Karpas-422 (cell line): ENCODE measurements at regions not wholly inside any gene's neighbourhood (a gene's known extent, or its start where the extent isn't known, plus 50 kb on each side); places are given as distances from the start of the nearest gene placed in this dataset.

Experiments used
- DNase-seq: peaks from one replicate; pipeline ENCODE4 v3.0.0-alpha.2; 2015
- H2AFZ ChIP-seq: fragments of 200-600 bp; sonication (generic); 2 replicates; pipeline ENCODE4 v1.6.1; 2014; ENCODE audit warnings: antibody characterized with exemption, low read length, mixed read lengths
- H3K27ac ChIP-seq: fragments of 200-600 bp; sonication (generic); 2 replicates; pipeline ENCODE4 v1.5.1; 2014; ENCODE audit warnings: mild to moderate bottlenecking, low read length, moderate library complexity
- H3K27me3 ChIP-seq: fragments of 200-600 bp; sonication (generic); 2 replicates; pipeline ENCODE4 v1.6.1; 2014; ENCODE audit warnings: low read length, mixed read lengths
- H3K36me3 ChIP-seq: fragments of 200-600 bp; sonication (generic); 2 replicates; pipeline ENCODE4 v1.6.1; 2014; ENCODE audit warnings: low read length, mixed read lengths; ENCODE audit not compliant: insufficient read depth
- H3K4me1 ChIP-seq: fragments of 200-600 bp; sonication (generic); 2 replicates; pipeline ENCODE4 v1.6.1; 2014; ENCODE audit warnings: mild to moderate bottlenecking, low read length, mixed read lengths
- H3K4me2 ChIP-seq: fragments of 200-600 bp; sonication (generic); 2 replicates; pipeline ENCODE4 v1.6.1; 2014; ENCODE audit warnings: low read length, low read depth, mild to moderate bottlenecking; ENCODE audit not compliant: poor library complexity, severe bottlenecking
- H3K4me3 ChIP-seq: fragments of 200-600 bp; sonication (generic); 2 replicates; pipeline ENCODE4 v1.5.1; 2014; ENCODE audit warnings: mild to moderate bottlenecking, antibody characterized with exemption, low read length, mixed read lengths
- H3K79me2 ChIP-seq: fragments of 200-600 bp; sonication (generic); 2 replicates; pipeline ENCODE4 v1.6.1; 2014; ENCODE audit warnings: mild to moderate bottlenecking, low read length, mixed read lengths
- H3K9ac ChIP-seq: fragments of 200-600 bp; sonication (generic); 2 replicates; pipeline ENCODE4 v1.6.0; 2014; ENCODE audit warnings: low read length
- H3K9me2 ChIP-seq: fragments of 200-600 bp; sonication (generic), shearing (Covaris generic); replicated peaks from 2 replicates; pipeline ENCODE4 v1.6.0; 2014; ENCODE audit warnings: mild to moderate bottlenecking, low read length, moderate library complexity; ENCODE audit not compliant: insufficient read depth
- H3K9me3 ChIP-seq: fragments of 300-700, 200-600 bp; sonication (generic); 2 replicates; pipeline ENCODE4 v1.6.1; 2014; ENCODE audit warnings: low read length, mixed read lengths
- H4K20me1 ChIP-seq: fragments of 200-600 bp; sonication (generic); 2 replicates; pipeline ENCODE4 v1.6.1; 2014; ENCODE audit warnings: mild to moderate bottlenecking, antibody characterized with exemption, low read length, low read depth; ENCODE audit not compliant: insufficient read depth

DNA sequence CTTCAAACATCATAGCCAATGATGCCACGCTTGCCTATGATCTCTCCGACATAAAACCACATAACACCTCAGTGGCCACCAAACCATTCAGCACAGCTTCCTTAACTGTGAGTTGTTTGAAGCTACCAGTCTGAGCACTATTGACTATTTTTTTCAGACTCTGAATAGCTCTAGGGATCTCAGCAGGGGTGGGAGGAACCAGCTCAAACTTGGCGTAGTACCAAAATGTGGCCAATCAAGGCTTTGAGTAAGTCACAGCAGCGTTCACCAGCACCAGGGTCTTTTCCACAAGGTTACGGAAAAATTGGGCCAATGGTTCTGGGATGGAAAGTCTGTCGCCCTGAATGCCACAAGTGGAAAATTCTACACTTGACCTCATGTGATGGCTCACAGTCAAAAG, 70.6 kb downstream of the SMPDL3A start:
- Histone ChIP-seq H3K9me3 (no peaks in the 10 kb centered on the region), H3K79me2 (no peaks in the 10 kb centered on the region), H3K4me3 (no peak overlapping the region), H3K9me2 (no peaks in the 10 kb centered on the region), H3K4me2 (no peak overlapping the region), H3K4me1 (peaks cover 5% of the 10 kb centered on the region; the same call in 1 of the 2 replicates), H3K36me3 (no peaks in the 10 kb centered on the region), H3K9ac (no peak overlapping the region), H3K27ac (no peak overlapping the region), H3K27me3 (no peaks in the 10 kb centered on the region), H4K20me1 (no peaks in the 10 kb centered on the region), H2AFZ (no peak overlapping the region)
- no peak for DNase-seq

DNA sequence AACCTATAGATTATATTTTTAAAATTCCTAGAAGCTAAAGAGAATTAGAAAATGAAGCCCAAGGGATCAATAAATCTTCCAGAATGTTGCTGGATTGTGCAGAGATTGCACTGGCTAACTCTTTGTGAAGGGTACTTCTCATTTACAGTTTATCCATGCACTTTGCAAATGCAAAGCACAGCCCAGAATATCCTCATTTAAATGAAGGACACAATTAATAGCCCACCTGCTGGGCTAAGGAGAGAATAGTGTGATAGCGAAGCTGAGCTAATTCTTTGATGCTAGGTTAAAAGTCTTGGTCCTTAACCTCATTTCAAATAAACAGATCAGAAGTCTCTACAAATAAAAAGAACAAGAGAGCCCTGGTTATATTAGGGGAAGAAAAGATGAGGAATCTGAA, 72.5 kb downstream of the SMPDL3A start:
- Histone ChIP-seq H3K27me3 (no peaks in the 10 kb centered on the region), H3K9ac (no peak overlapping the region), H3K36me3 (no peaks in the 10 kb centered on the region), H3K9me2 (no peaks in the 10 kb centered on the region), H3K9me3 (no peaks in the 10 kb centered on the region), H3K4me2 (no peak overlapping the region), H3K79me2 (no peaks in the 10 kb centered on the region), H4K20me1 (no peaks in the 10 kb centered on the region), H3K4me1 (peaks cover 5% of the 10 kb centered on the region; the same call in 1 of the 2 replicates), H3K4me3 (no peak overlapping the region), H3K27ac (no peak overlapping the region), H2AFZ (no peak overlapping the region)
- DNase-seq = no peak

DNA sequence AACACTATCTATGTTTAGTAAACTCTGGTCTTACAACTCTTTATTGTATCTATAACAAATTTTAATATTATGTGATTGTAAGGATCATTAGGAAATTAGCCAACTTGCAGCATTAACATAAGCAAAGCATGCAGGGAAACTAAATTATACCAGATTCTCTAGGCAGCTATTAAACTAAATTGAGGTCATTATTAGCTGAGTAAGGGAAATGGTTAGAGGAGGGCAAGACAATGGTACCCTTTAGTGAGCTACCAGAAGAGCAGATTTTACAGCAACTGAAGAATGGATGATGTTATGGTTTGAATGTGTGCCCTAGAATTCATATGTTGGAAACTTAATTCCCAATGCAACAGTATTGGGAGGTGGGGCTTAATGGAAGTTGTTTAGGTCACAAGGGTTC, 79.1 kb downstream of the SMPDL3A start:
- H3K27me3 ChIP-seq = 0 out of 2 replicates have a peak, but pooled peaks cover 3% of the 10 kb centered on the region
- H2AFZ ChIP-seq = no peak overlapping the region
- no peak overlapping the region for H3K4me2 ChIP-seq
- no peaks in the 10 kb centered on the region for H3K79me2 ChIP-seq
- no peaks in the 10 kb centered on the region for H3K9me2 ChIP-seq
- H3K4me3 ChIP-seq = no peak overlapping the region
- no peak overlapping the region for H3K27ac ChIP-seq
- H3K9me3 ChIP-seq = no peaks in the 10 kb centered on the region
- H3K9ac ChIP-seq = no peak overlapping the region
- no peaks in the 10 kb centered on the region for H4K20me1 ChIP-seq
- no peak for DNase-seq
- H3K4me1 ChIP-seq = no peaks in the 10 kb centered on the region
- no peaks in the 10 kb centered on the region for H3K36me3 ChIP-seq

DNA sequence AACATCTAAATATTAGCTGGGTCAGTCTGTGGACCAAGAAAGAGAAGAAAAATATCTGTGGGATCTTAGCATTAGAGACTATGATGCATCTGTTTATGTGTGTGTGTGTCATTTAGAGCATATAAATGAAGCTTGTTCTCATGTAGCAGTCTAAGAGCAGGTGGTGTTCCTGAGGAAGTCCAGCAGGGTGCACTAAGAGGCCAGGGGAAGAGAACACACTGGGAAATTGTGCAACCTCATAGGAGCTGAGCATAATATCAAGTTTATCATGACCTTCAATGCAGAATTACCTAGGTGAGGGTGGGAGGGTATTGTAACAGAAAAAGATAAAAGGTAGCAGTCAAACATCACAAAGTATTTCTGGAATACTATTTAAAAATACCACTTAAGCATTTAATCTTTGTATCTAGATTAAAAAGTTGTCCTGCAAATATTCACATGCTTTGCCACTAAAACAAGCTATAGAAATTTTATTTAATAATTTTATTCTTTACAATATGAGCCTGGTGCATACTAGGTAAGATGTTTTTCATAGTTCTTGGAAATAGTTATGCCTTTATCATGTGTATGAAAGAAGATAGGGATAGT, 80.5 kb downstream of the SMPDL3A start:
- DNase-seq = peak; percentile 75
- H3K27me3 ChIP-seq = 0 out of 2 replicates have a peak, but pooled peaks cover 3% of the 10 kb centered on the region
- no peak overlapping the region for H3K4me2 ChIP-seq
- no peak overlapping the region for H3K27ac ChIP-seq
- no peaks in the 10 kb centered on the region for H4K20me1 ChIP-seq
- no peaks in the 10 kb centered on the region for H3K9me3 ChIP-seq
- H3K9me2 ChIP-seq = no peaks in the 10 kb centered on the region
- no peak overlapping the region for H3K4me3 ChIP-seq
- H3K4me1 ChIP-seq = no peaks in the 10 kb centered on the region
- no peaks in the 10 kb centered on the region for H3K36me3 ChIP-seq
- H3K79me2 ChIP-seq = no peaks in the 10 kb centered on the region
- H2AFZ ChIP-seq = no peak overlapping the region
- H3K9ac ChIP-seq = no peak overlapping the region

DNA sequence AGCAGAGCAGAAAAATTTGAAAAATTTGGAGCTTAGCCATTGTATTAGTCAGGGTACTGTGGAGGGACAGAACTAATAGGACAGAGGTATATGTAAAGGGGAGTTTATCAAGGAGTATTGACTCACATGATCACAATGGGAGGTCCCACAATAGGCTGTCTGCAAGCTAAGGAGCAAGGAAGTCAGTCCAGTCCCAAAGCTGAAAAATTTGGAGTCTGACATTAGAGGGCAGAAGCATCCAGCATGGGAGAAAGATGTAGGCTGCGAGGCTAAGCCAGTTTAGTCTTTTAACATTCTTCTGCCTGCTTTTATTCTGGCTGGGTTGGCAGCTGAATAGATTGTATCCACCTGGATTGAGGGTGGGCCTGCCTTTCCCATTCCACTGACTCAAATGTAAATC, 82.0 kb downstream of the SMPDL3A start:
- Histone ChIP-seq H3K36me3 (no peaks in the 10 kb centered on the region), H3K4me2 (no peak overlapping the region)

DNA sequence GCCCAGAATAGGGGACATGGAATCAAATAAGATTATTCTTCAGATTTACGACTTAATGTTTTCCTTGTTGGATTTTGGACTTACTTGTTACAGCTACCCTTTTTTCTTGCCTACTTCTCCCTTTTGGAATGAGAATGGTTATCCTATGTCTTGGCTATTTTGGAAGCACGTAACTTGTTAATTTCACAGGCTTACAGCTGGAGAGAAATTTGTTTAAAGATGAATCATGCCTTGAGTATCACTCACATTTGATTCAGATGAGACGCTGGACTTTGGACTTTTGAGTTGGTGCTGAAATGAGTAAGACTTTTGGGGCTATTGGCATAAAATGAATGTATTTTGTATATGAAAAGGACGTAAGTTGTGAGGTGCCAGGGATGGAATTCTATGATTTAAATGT, 83.3 kb downstream of the SMPDL3A start:
- Histone ChIP-seq H3K9ac (no peak overlapping the region), H3K4me2 (no peak overlapping the region), H3K9me2 (no peaks in the 10 kb centered on the region), H3K36me3 (no peaks in the 10 kb centered on the region), H3K79me2 (no peaks in the 10 kb centered on the region), H4K20me1 (no peaks in the 10 kb centered on the region), H3K9me3 (no peaks in the 10 kb centered on the region), H2AFZ (no peak overlapping the region), H3K27me3 (0 out of 2 replicates have a peak, but pooled peaks cover under 1% of the 10 kb centered on the region), H3K4me3 (no peak overlapping the region), H3K27ac (no peak overlapping the region), H3K4me1 (no peaks in the 10 kb centered on the region)
- DNase-seq = no peak

More for the DNA sequence above, 82.0 kb downstream of the SMPDL3A start:
- Histone ChIP-seq H2AFZ (no peak overlapping the region), H3K9me3 (no peaks in the 10 kb centered on the region), H3K27ac (no peak overlapping the region), H3K9ac (no peak overlapping the region), H3K4me3 (no peak overlapping the region), H3K9me2 (no peaks in the 10 kb centered on the region), H3K4me1 (no peaks in the 10 kb centered on the region), H4K20me1 (no peaks in the 10 kb centered on the region), H3K27me3 (0 out of 2 replicates have a peak, but pooled peaks cover 3% of the 10 kb centered on the region), H3K79me2 (no peaks in the 10 kb centered on the region)
- no peak for DNase-seq

DNA sequence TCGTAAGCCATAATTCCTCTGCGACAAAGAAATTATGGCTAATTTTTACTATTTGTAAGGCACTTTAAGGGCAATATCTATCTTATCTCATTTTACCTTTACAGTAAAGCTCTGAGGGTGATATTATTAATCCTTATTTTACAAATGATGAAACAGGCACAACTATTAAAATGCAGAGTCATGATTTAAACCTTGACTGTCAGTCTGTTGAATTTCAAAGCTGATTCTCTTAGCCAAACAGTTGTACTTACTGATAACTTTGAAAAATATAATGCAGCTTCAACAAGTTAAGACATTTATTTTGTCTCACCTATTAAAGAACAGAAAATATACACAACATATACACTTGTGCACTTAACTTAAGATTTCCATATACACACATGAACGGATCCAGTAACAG, 88.2 kb downstream of the SMPDL3A start:
- Histone ChIP-seq H3K27ac (no peak overlapping the region), H3K9ac (no peak overlapping the region), H3K4me1 (no peaks in the 10 kb centered on the region), H3K9me3 (no peaks in the 10 kb centered on the region), H3K4me2 (no peak overlapping the region), H3K36me3 (no peaks in the 10 kb centered on the region), H3K9me2 (no peaks in the 10 kb centered on the region), H4K20me1 (no peaks in the 10 kb centered on the region), H3K4me3 (no peak overlapping the region), H3K79me2 (no peaks in the 10 kb centered on the region), H2AFZ (no peak overlapping the region), H3K27me3 (no peaks in the 10 kb centered on the region)
- DNase-seq = no peak

DNA sequence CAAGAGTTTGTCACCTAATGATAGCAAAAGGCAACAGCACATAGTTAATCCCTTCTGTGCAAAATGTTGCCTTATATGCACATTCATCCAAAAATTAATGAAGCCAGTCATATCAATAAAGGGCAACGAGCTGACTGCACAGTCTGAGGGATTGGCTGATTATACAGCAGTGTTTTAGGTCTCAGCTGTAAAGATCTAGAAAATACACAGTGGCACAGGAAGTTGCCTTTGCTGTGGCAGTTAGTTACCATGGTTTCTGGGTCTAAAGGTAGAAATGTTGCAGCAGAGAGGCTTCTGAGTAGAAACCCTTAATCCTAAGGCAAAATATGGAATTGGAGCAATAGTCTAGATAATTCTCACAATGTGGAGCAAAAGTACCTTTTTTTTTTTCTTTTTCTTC, 89.7 kb downstream of the SMPDL3A start:
- no peak overlapping the region for H2AFZ ChIP-seq
- DNase-seq = no peak
- no peaks in the 10 kb centered on the region for H3K27me3 ChIP-seq
- no peaks in the 10 kb centered on the region for H3K79me2 ChIP-seq
- no peaks in the 10 kb centered on the region for H3K9me3 ChIP-seq
- no peak overlapping the region for H3K9ac ChIP-seq
- no peaks in the 10 kb centered on the region for H4K20me1 ChIP-seq
- no peaks in the 10 kb centered on the region for H3K9me2 ChIP-seq
- H3K27ac ChIP-seq = no peak overlapping the region
- H3K36me3 ChIP-seq = no peaks in the 10 kb centered on the region
- no peak overlapping the region for H3K4me2 ChIP-seq
- H3K4me1 ChIP-seq = no peaks in the 10 kb centered on the region
- no peak overlapping the region for H3K4me3 ChIP-seq
